HG02884 (cell line): ENCODE measurements at regions not wholly inside any gene's neighbourhood (a gene's known extent, or its start where the extent isn't known, plus 50 kb on each side); places are given as distances from the start of the nearest gene placed in this dataset.
A peak's percentile ranks its signal among the peaks of the same experiment; 100 is the strongest.

Experiments
- ATAC-seq: cut with Tn5 transposase; IDR thresholded peaks from one replicate; pipeline ENCODE4 v1.9.1; 2021; ENCODE audit warnings: mild to moderate bottlenecking, moderate library complexity; ENCODE audit not compliant: unreplicated experiment

DNA sequence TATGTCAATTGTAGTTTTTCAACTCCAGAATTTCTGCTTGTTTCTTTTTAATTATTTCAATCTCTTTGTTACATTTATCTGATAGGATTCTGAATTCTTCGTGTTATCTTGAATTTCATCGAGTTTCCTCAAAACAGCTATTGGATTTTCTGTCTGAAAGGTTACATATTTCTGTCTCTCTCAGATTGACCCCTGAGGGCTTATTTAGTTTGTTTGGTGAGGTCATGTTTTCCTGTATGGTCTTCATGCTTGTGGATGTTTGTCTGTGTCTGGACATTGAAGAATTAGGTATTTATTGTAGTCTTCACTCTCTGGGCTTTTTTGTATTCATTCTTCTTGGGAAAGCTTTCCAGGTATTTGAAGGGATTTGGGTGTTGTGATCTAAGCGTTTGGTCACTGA, 85.6 kb downstream of the SNAPC1 start:
- ATAC-seq = no peak

GRCh38 chr14:61854898-61855297, 92.7 kb downstream of the SNAPC1 start:
- no peak for ATAC-seq

DNA sequence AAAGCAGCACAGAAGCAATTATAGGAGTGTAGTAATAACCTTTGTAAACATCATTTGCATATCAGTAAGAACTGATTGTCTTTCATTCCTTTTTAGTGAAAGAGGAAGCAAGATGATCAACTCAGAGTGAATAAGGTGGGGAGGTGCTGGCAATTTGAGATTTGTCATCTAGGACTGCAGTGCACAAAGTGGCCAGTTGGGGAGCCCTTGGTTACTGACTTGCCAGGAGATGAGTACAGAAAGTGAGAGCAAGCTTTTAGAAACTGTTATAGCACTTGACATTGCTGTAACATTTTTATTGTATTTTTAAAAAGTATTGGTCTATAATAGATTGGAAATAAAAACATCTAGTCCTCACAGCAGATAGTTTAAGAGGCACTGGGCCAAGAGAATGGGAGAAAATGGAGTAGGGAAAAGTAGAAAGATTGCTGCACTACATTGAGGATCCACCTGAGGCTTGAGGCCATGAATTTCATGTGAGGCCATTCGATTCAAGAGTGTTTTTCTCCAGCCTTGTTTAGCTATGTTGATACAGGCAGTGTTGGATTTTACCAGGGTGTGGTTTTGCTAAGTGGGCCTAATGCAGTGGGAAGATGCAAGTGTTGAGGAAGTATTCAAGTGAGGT, 98.2 kb downstream of the SNAPC1 start:
- ATAC-seq = peak; percentile 99

DNA sequence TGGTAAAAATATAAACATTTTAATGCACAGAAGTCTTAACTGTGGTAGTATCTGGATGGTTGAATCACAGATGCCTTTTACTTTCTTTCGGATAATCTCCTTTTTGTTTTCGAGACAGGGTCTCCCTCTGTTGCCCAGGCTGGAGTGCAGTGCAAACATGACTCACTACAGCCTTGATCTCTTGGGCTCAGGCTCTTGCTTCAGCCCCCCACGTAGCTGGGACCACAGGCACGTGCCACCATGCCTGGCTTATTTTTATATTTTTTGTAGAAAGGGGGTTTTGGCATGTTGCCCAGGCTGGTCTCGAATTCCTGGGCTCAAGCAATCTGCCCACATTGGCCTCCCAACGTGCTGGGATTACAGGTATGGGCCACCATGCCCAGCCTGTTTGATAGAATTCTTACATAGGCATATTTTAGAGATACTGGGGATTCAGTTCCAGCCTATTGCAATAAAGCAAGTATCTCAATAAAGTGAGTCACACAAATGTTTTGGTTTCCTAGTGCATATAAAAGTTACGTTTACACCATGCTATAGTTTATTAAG, 99.2 kb downstream of the SNAPC1 start:
- no peak for ATAC-seq

DNA sequence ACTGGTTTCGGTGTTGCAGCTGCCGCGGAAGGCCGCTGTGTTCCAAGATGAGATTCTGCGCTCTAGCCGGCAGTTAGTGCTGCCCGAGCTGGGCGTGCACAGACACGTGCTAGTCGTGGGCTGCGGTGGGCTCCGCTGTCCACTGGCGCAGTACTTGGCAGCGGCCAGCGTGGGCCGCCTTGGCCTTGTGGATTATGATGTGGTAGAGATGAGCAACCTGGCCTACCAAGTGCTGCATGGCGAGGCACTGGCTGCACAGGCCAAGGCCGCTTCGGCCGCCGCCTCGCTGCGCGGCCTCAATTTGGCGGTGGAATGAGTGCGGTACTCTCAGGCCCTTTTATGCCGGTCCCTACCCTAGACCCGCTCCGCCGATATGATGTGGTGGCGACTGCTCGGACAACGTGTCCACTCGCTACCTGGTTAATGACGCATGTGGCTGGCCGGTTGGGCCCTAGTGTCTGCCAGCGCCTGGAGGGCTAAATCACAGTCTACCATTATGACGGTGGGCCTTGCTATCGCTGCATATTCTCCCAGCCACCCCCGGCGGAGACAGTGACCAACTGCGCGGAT, 102.2 kb downstream of the SNAPC1 start:
- no peak for ATAC-seq

DNA sequence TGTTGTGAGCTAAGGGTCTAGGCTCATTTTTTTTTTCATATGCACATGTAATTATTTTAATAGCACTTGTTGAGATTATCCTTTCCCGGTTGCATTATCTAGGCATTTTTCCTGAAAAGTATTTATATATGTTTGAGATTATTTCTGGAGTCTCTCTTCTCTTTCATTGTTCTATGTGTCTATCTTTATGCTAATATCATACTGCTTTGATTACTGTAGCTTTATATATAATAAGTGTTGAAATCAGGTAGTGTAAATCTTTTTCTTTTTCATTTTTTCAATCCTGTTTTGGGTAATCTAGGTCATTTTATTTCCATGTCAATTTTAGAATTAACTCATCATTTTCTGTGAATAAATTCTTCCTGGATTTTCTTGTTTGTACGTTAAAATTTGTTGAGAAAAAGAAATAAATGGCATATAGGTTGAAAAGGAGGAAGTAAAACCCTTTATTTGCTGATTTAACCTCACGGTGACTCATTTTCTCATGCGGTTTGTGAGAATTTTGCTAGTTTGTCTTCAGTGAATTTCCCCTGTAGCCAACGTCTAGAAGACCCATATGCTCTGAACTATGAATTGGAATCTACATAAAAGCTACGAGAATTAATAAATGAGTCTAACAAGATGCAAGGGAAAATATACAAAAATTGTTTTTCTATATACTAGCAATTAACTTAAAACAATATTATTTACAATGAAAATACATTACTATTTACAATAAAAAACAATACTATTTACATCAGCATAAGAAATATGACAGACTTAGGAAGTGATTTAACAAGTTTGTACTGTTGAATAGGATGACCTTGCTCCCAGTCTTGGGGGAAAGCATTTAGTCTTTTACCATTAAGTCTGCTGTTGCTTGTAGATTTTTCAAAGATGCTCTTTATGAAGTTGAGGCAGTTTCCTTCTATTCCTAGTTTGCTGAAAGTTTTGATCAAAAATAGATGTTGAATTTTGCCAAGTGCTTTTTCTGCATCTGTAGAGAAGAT, 105.0 kb downstream of the SNAPC1 start:
- peak; percentile 100 for ATAC-seq

DNA sequence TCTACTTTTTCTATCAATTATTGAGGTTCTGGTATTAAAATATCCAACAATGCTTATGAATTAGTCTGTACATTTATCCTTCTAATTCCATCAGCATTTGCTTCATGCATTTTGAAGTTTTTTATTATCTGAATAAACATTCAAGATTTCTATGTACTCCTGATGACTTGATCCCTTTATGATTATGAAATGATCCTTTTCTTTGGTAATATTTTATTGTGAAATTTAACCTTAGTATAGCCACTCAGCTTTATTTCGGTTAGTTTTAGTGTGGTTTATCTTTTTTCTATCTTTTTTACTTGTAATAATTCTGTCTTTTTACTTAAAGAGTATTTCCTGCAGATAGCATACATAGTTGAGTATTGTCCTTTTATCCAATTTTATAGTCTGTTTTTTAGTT, 106.6 kb downstream of the SNAPC1 start:
- ATAC-seq = no peak

DNA sequence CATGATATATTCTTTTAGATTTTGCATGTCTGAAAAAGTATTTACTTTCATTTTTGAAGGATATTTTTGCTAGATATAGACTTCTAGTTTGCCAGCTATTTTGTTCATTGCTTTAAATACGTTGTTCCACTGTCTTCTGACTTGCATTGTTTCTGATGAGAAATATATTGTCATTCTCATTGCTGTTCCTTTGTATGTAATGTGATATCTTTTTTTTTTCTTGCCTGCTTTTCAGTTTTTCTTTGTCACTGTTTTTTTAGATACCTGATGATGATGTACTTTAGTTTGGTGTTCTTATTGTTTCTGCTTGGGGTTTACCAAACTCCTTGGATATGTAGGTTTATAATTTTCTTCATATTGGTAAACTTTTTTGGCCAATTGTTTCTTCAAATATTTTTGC, 107.9 kb downstream of the SNAPC1 start:
- no peak for ATAC-seq

- ATAC-seq = peak; percentile 98
Observed at GRCh38 chr14:61872452-61872851, 110.2 kb downstream of the SNAPC1 start.

- no peak for ATAC-seq
Observed at GRCh38 chr14:61875483-61875882, 113.3 kb downstream of the SNAPC1 start.

- no peak for ATAC-seq
Observed at GRCh38 chr14:61876362-61877034, 114.3 kb downstream of the SNAPC1 start.

- ATAC-seq = no peak
Observed at GRCh38 chr14:61877035-61877390, 114.8 kb downstream of the SNAPC1 start.

DNA sequence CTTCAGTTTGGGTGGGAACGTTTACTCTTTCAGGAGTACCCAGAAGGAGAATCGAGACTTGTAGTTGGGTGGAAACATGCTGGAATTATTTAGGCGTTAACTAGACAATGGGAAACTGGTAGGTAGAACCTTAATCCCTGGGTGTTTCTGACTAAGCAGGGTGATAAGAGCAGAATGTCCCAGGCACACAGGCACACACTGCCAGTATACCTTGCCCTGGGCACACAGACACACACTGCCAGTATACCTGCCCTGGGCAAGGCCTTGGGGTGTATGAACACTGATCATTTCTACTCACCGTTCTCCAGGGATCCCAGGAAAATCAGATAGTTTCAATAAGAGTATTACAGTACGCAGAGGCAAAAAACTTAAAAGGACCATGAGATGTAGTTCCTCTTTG, 115.5 kb downstream of the SNAPC1 start:
- ATAC-seq = no peak

- ATAC-seq = no peak
Observed at GRCh38 chr14:61878931-61879330, 116.7 kb downstream of the SNAPC1 start.

DNA sequence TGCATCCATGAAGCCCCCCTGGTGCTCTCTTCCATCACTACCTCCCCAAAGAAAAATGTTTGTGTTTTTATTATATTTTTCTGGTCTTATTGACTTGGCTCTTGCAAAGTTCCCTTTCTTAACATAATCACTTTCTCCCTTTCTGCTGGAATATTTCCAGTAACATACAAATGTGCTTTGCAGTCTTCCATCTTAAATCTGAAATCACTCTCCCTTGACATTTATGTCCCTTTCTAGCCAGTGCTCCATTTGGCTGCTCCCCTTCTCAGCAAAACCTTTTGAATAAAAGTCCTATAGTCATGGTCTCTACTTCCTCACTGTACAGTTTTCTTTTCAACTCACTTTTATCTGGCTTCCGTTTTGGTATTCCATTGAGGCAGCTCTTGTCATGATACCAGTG, 118.8 kb downstream of the SNAPC1 start:
- ATAC-seq = no peak

- ATAC-seq = no peak
Observed at GRCh38 chr14:61884711-61885110, 122.5 kb downstream of the SNAPC1 start.

DNA sequence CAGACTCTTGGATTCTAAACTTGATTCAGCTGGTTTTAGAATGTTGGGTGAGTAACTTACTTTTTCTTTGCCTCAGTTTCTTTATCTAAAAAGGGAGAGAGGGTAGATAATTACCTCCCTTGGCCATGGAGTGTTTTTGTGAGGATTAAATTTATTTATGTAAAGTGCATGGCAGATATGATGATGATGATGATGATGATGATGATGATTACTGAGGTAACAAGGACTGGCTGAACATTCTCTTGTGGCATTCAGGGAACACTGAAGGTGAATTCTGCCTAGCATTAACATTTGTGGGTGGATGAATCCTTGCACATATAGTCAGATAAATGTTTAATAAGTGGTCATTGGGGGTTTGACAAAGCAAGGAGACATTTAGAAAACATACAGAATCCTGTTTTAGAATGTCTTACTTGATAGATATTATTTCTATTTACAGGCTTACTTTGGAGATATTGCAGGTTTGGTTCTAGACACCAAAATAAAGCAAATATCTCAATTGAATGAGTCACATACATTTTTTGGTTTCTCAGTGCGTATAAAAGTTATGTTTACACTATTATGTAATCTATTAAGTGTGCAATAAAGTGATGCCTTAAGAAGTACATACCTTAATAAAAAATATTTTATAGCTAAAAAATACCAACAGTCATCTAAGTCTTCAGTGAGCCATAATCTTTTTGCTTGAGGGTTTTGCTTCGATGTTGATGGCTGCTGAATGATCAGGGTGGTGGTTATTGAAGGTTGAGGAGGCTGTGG, 123.2 kb downstream of the SNAPC1 start:
- no peak for ATAC-seq

- no peak for ATAC-seq
Observed at GRCh38 chr14:61887628-61888027, 125.4 kb downstream of the SNAPC1 start.

GRCh38 chr14:61889914-61890351, 127.7 kb downstream of the SNAPC1 start:
- peak; percentile 97 for ATAC-seq

GRCh38 chr14:61891170-61891569, 128.9 kb downstream of the SNAPC1 start:
- no peak for ATAC-seq
